Adrenal gland (tissue), 5 donors: ENCODE measurements at regions not wholly inside any gene's neighbourhood (a gene's known extent, or its start where the extent isn't known, plus 50 kb on each side); places are given as distances from the start of the nearest gene placed in this dataset.

Experiments
- CTCF ChIP-seq, 6 experiments: fragments of 450-650 bp in 4 of 6; fragments of 200-600 bp in 2 of 6; sonication (generic) in 1 of 6; IDR thresholded peaks; 1 replicate in 5 of 6; 2 replicates in 1 of 6; pipeline versions ENCODE4 v1.5.1 to v1.8.0; 2016 to 2021; ENCODE audit warnings: antibody characterized with exemption in 6 of 6, mild to moderate bottlenecking in 2 of 6, moderate library complexity in 1 of 6
- POLR2A ChIP-seq, 2 donors: fragments of 450-650 bp; IDR thresholded peaks; one replicate each; pipeline ENCODE4 v1.6.1; 2017; ENCODE audit warnings: antibody characterized with exemption in 2 of 2, mild to moderate bottlenecking in 2 of 2, moderate library complexity in 1 of 2
- donor health status: DM: no; HTN: no; CAD: no.

GRCh38 chr3:6147883-6148282, 713.0 kb upstream of the GRM7 start:
- TF ChIP-seq CTCF (IDR thresholded peaks at IDR 0.05) (no peak), POLR2A (IDR thresholded peaks at IDR 0.05) (no peak)
